ENCODE measurements at regions not wholly inside any gene's neighbourhood (a gene's known extent, or its start where the extent isn't known, plus 50 kb on each side); places are given as distances from the start of the nearest gene placed in this dataset.
A peak's percentile ranks its signal among the peaks of the same experiment; 100 is the strongest.

DNA sequence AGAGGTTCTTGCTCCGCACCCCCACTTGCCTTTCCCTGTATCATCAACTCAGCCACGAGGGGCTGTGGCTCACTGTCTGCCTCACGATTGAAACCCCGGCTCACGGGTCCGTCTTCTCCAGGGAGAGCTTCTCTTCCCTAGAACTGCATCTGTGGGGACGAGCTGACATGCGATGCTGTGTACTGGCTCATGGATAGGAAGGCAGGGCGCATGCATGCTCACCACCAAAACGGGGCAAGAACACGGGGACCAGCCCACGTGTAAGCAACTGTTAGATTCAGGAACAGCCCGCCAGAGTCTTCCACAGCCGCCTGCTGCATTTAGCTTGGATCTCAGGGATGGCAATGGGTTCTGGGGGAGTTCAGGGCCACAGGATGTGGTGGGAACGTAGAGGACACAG lies 275.9 kb upstream of the CDH4 start:
- no peak for DNase-seq

GRCh38 chr20:60976913-60977312 lies 275.1 kb upstream of the CDH4 start:
- peak; percentile 5 for DNase-seq

GRCh38 chr20:60977901-60978300 lies 274.2 kb upstream of the CDH4 start:
- no peak for DNase-seq

- DNase-seq = no peak
Measured at GRCh38 chr20:60984666-60985065, 267.4 kb upstream of the CDH4 start.

GRCh38 chr20:60986506-60987156 lies 265.4 kb upstream of the CDH4 start:
- DNase-seq = no peak

DNA sequence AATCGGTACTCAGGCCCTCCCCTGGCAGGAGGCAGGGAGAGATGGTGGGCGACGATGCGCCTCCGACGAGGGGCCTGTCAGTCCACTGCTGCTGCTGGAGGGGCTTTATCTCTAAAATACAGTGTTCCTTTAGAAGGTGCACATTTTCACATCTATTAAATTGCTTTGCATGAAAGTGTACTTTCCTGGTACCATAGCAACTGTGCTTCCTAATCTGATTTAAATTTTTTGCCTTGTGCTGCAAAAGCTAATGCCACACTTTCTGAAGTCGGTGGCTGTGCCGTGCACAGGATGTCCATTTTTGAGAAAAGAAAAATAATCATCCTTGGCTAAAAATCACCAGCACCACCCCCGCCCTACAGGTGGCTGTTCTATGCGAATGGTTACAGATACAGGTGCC lies 262.0 kb upstream of the CDH4 start:
- no peak for DNase-seq

GRCh38 chr20:60990643-60991042 lies 261.4 kb upstream of the CDH4 start:
- DNase-seq = no peak

- DNase-seq = peak; percentile 5
Measured at GRCh38 chr20:60993433-60994044, 258.5 kb upstream of the CDH4 start.

DNA sequence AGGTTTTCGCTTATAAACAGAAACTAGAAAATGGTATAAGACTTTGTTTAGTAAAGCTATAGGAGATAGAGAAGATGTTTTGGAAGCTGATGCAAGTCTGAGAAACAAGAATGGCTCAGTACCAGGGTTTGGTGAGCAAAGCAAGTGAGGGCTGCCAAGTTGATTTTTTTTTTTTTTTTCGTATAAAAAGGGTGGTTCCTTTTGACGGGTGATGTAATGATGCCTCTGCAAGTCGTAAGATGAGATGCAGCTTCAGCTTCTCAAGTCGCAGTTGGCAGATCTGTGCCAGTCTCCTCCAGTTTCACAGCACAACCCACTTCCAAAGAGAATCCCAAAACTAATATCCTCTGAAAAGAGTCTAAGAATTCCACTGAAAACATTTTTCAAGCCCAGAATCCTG lies 252.8 kb upstream of the CDH4 start:
- DNase-seq = no peak

DNA sequence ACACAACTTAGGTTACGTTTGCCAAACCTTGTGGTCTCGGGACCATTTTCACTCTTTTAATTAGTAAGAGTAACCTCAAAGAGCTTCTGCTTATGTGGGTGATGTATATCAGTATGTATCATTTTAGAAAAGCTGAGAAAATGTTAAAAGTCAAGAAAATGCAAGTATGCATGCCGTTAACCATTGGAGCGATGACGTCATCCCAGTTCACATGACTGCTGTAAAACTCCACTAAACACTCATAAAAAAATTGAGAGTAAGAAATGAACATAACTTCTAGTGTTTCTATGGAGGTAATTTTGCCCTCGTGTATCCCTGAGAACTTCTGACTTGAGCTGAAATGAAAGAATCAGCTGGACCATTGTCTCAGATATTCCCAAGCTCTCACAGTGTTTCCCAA lies 250.0 kb upstream of the CDH4 start:
- no peak for DNase-seq

DNA sequence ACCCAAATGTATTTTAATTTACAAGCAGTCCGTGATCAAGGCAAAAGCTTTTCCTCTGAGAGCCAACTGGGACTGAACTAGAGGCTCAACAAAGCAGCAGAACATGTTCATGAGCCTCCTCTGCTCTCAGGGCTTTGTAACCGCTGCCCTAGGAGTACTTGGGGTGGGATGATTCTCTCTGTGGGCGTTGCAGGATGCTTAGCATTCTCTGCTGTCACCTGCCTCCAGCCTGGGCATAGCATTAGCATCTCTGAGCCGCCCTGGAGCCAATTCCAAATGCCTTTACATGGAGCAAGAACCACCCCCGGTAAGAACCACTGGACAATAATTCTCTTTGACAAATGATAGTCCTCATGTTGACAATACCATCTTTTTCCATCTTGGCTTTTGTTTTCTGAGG lies 237.6 kb upstream of the CDH4 start:
- DNase-seq = no peak

DNA sequence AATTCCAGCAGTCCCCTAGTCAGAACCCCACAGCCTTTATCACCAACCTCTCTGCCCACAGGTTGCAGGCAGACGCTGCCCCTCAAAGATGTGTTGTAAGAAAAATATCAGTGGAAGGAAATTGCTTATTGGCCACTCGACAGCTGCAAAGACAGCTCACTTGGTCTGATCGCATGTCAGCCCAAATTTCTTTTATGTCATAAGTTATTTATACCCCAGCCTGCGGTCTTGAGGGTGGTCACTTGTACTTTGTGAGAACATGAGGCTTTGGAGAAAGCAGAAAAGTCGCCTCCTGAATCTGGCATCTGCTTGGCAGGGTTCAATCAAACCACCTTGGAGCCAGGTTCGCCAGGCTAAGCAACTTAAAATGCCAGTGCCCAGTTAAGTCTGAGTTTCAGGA lies 236.5 kb upstream of the CDH4 start:
- no peak for DNase-seq

- no peak for DNase-seq
Measured at GRCh38 chr20:61019322-61019721, 232.7 kb upstream of the CDH4 start.

DNA sequence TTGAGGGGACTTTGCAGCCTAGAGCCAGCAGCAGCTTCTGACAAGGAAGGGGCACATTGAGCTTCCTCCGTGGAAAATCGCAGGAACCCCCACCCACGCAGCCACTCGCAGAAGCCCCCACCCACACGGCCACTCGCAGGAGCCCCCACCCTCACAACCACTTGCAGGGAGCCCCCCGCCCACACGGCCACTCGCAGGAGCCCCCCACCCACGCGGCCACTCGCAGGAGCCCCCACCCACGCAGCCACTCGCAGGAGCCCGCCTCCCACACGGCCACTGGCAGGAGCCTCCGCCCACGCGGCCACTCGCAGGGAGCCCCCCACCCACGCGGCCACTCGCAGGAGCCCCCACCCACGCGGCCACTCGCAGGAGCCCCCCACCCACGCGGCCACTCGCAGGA lies 228.4 kb upstream of the CDH4 start:
- DNase-seq = no peak

GRCh38 chr20:61024390-61024789 lies 227.7 kb upstream of the CDH4 start:
- no peak for DNase-seq

GRCh38 chr20:61025536-61025935 lies 226.5 kb upstream of the CDH4 start:
- no peak for DNase-seq

GRCh38 chr20:61026173-61026572 lies 225.9 kb upstream of the CDH4 start:
- DNase-seq = no peak

DNA sequence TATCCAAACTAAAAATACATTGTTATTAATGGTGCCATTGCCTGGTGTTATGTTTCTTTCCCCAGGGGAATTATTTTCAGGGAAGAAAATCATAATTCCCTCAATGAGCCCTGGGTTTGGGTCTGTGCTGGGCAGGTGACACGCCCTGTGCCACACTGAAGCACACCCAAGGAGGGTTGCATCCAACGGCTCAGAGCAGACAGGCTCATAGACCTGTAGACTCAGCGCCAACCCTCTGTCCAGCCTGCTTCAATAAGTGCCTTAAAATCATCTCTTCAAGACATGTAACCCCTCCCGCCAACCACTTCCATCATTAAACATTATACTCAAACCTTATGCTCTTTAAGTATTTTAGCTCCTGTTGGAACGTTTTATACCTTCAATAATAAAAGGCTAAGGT lies 225.3 kb upstream of the CDH4 start:
- no peak for DNase-seq

DNA sequence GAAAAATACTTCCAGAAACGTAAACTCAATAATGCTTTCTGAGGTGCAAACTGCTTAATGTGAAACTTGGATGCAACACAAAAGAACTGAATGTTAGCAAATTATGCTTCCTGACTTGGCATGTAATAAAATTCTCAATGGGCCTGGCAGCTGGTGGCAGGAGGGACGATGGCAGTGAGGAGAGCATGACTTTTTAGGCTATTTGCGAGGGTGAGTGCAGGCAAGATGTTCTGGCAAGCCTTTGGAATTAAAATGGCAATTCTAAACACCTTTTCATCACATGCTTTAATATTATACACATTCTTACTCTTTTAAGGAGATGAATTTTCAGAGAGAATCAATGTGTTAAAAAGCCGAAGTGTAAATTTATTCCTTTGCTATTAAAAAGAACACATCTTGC lies 224.8 kb upstream of the CDH4 start:
- no peak for DNase-seq

DNA sequence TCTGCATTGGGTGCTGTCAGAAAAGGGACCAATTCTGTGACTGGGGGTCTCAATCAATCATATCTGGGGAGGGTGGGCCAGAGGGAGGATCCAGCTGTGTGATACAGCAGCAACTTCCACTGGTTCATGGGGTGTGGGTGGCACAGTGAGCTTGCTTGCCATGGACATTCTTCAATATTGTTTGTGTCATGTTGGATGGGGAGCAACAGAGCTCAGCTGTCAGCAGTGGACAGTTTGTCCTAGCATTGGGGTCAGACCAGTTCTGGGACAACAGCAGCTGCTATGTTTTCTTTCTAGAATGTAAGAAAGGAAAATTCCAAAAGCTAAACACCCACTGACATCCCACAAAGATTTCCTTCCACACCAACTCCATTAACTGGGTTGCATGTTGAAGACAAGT lies 221.9 kb upstream of the CDH4 start:
- no peak for DNase-seq

DNA sequence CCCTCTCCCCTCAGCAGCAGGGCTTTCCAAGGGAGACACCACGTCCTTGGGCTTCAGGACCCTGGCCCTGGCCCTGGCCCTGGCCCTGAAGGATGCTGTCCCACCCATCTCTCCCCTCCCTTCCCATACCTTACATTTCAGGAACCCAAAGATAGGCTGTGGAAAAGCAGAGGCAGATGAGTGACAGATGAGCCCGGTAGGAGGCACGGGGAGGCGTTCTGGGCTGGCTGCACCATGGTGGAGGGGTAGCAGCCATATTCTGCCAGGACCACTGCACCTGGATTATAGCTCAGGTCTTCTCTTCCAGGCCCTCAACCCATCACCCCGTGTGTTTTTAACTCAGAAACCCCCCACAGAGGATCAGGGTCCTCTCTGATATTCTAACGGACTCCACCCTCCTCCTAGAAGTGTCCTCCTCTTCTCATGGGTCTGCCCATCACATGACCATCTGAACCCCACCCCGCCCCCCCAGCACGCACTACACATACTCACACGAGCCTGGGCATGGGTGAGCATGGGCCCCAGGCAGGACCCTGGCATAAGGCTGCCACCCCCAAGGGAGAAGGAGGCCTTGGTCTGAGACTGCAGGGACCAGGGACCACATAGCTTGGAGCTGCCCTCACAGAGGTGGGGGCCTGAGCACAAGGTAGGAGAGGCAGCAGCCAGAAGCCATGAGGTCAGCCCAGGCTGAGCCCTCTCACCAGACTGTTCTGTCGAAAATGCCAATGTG lies 220.8 kb upstream of the CDH4 start:
- DNase-seq = no peak

- DNase-seq = no peak
Measured at GRCh38 chr20:61037498-61037897, 214.6 kb upstream of the CDH4 start.

GRCh38 chr20:61041481-61041880 lies 210.6 kb upstream of the CDH4 start:
- DNase-seq = no peak

Measured in NCI-H82 (cell line).